ENCODE measurements at regions not wholly inside any gene's neighbourhood (a gene's known extent, or its start where the extent isn't known, plus 50 kb on each side); places are given as distances from the start of the nearest gene placed in this dataset.

GRCh38 chr10:29926693-29927048 lies 132.7 kb downstream of the JCAD start:
- no peak for TF ChIP-seq POLR2A (IDR thresholded peaks at IDR 0.05)
- peak in 4 of 7 experiments; percentile 10 to 43 (median 32) for TF ChIP-seq CTCF (IDR thresholded peaks at IDR 0.05)
